GM21717 (cell line): ENCODE measurements at regions not wholly inside any gene's neighbourhood (a gene's known extent, or its start where the extent isn't known, plus 50 kb on each side); places are given as distances from the start of the nearest gene placed in this dataset.
"Not testable (repeated sequence)": the region's sequence is repeated elsewhere in the genome, so short reads cannot be mapped to it uniquely, and the experiment has no call there.

Experiments
- ATAC-seq: cut with Tn5 transposase; IDR thresholded peaks from one replicate; pipeline ENCODE4 v1.9.1; 2021; ENCODE audit warnings: mild to moderate bottlenecking, moderate library complexity; ENCODE audit not compliant: unreplicated experiment

GRCh38 chr1:58836408-58836807 lies 52.6 kb upstream of the JUN start:
- no peak for ATAC-seq

- ATAC-seq = no peak
These were observed 54.0 kb upstream of the JUN start for GRCh38 chr1:58837886-58838285.

GRCh38 chr1:58839147-58839795 lies 55.4 kb upstream of the JUN start:
- ATAC-seq = no peak

GRCh38 chr1:58839846-58840835 lies 56.3 kb upstream of the JUN start:
- ATAC-seq = no peak

GRCh38 chr1:58841455-58841854 lies 57.6 kb upstream of the JUN start:
- no peak for ATAC-seq

GRCh38 chr1:58842941-58843340 lies 59.1 kb upstream of the JUN start:
- no peak for ATAC-seq

- ATAC-seq = no peak
These were observed 60.3 kb upstream of the JUN start for GRCh38 chr1:58844176-58844575.

GRCh38 chr1:58845942-58846341 lies 62.1 kb upstream of the JUN start:
- no peak for ATAC-seq

- ATAC-seq = no peak
These were observed 65.1 kb upstream of the JUN start for GRCh38 chr1:58848818-58849411.

- ATAC-seq = no peak
These were observed 65.7 kb upstream of the JUN start for GRCh38 chr1:58849551-58849950.

- ATAC-seq = no peak
These were observed 66.8 kb upstream of the JUN start for GRCh38 chr1:58850636-58851035.

- ATAC-seq = no peak
These were observed 69.1 kb upstream of the JUN start for GRCh38 chr1:58852731-58853485.

- no peak for ATAC-seq
These were observed 70.7 kb upstream of the JUN start for GRCh38 chr1:58854576-58854975.

- ATAC-seq = no peak
These were observed 71.7 kb upstream of the JUN start for GRCh38 chr1:58855274-58856165.

- not testable (repeated sequence) for ATAC-seq
These were observed 72.4 kb upstream of the JUN start for GRCh38 chr1:58856281-58856680.

- ATAC-seq = peak; percentile 79
These were observed 74.1 kb upstream of the JUN start for GRCh38 chr1:58857680-58858673.

GRCh38 chr1:58859769-58860485 lies 76.1 kb upstream of the JUN start:
- ATAC-seq = no peak

GRCh38 chr1:58861076-58861475 lies 77.2 kb upstream of the JUN start:
- ATAC-seq = no peak
